ENCODE measurements at regions not wholly inside any gene's neighbourhood (a gene's known extent, or its start where the extent isn't known, plus 50 kb on each side); places are given as distances from the start of the nearest gene placed in this dataset.

- H4K20me1 ChIP-seq (replicated peaks; ENCODE audit: control insufficient read depth, extremely low read depth, insufficient read depth, low read length), result no peaks in the 10 kb centered on the region
- H3K9me3 ChIP-seq (replicated peaks; ENCODE audit: control insufficient read depth, insufficient read depth, low read length), result no peaks in the 10 kb centered on the region
- dilution Hi-C loops (cut with MboI; ENCODE audit: extremely low pct_ligation_motif_present, low sequenced_read_pairs) (no loop called here), intact Hi-C loops (cut with micrococcal nuclease) (no loop called here)
- no peak overlapping the region for H3K4me2 ChIP-seq (ENCODE audit: insufficient read depth, low read length)
- ChIA-PET CTCF (interaction anchor here (1.9 kb wide), 1 partner anchor 158 kb away, joined by 7 read pairs; no protein-coding TSS in a partner anchor), POLR2A (no interaction called here)
- no peak overlapping the region for H3K4me3 ChIP-seq (replicated peaks in 1 of 3; ENCODE audit: insufficient read depth in 1 of 3, low read depth in 1 of 3, low read length in 3 of 3)
- H3K36me3 ChIP-seq (ENCODE audit: control insufficient read depth in 2 of 2, extremely low read depth in 1 of 2, insufficient read depth in 2 of 2, low read length in 2 of 2), result no peaks in the 10 kb centered on the region
- TF ChIP-seq MYC (IDR thresholded peaks at IDR 0.05; ENCODE audit: low read depth, low read length) (no peak), GATA2 (IDR thresholded peaks at IDR 0.05; ENCODE audit: insufficient read depth, insufficient read length, low read depth, low read length) (no peak), POLR2A (IDR thresholded peaks at IDR 0.05; ENCODE audit: low read depth, low read length) (no peak), JUN (IDR thresholded peaks at IDR 0.05; ENCODE audit: borderline replicate concordance, insufficient read depth, insufficient read length, low read depth) (no peak), FOS (IDR thresholded peaks at IDR 0.05; ENCODE audit: borderline replicate concordance, insufficient read depth, low read length) (no peak), EZH2 (IDR thresholded peaks at IDR 0.05; ENCODE audit: borderline replicate concordance, low read depth, low read length, severe bottlenecking) (no peak), POLR2AphosphoS5 (IDR thresholded peaks at IDR 0.05; ENCODE audit: insufficient read depth, low read depth, low read length) (no peak)
- TF ChIP-seq, protein P1, sequence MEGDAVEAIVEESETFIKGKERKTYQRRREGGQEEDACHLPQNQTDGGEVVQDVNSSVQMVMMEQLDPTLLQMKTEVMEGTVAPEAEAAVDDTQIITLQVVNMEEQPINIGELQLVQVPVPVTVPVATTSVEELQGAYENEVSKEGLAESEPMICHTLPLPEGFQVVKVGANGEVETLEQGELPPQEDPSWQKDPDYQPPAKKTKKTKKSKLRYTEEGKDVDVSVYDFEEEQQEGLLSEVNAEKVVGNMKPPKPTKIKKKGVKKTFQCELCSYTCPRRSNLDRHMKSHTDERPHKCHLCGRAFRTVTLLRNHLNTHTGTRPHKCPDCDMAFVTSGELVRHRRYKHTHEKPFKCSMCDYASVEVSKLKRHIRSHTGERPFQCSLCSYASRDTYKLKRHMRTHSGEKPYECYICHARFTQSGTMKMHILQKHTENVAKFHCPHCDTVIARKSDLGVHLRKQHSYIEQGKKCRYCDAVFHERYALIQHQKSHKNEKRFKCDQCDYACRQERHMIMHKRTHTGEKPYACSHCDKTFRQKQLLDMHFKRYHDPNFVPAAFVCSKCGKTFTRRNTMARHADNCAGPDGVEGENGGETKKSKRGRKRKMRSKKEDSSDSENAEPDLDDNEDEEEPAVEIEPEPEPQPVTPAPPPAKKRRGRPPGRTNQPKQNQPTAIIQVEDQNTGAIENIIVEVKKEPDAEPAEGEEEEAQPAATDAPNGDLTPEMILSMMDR (IDR thresholded peaks at IDR 0.05; ENCODE audit: extremely low read depth in 1 of 2, insufficient read depth in 1 of 2, low read depth in 1 of 2, low read length in 2 of 2), result no peak
- TF ChIP-seq, protein P2, sequence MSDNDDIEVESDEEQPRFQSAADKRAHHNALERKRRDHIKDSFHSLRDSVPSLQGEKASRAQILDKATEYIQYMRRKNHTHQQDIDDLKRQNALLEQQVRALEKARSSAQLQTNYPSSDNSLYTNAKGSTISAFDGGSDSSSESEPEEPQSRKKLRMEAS (IDR thresholded peaks at IDR 0.05; ENCODE audit: insufficient read depth, insufficient read length), result no peak
- no TSS peak for BruUV-seq (replicated peaks)
- no peaks in the 10 kb centered on the region for H3K79me2 ChIP-seq (ENCODE audit: control insufficient read depth, insufficient read depth, low read length)
- no peak overlapping the region for H3K9ac ChIP-seq (replicated peaks; ENCODE audit: extremely low read depth, insufficient read depth, low read length)
- no peak for DNase-seq (ENCODE audit: low read depth, low spot score)
- FAIRE-seq, result no peak
- H3K27ac ChIP-seq (ENCODE audit: insufficient read depth, low read depth, low read length), result no peak overlapping the region
- no peak overlapping the region for H2AFZ ChIP-seq (ENCODE audit: low read depth, low read length)
- H3K27me3 ChIP-seq (ENCODE audit: control insufficient read depth in 2 of 2, insufficient read depth in 2 of 2, low read length in 2 of 2), result no peaks in the 10 kb centered on the region
- peaks cover 9% of the 10 kb centered on the region for H3K4me1 ChIP-seq (ENCODE audit: control insufficient read depth, extremely low read depth, insufficient read depth, low read length)
- H3K9me1 ChIP-seq (replicated peaks; ENCODE audit: control insufficient read depth, extremely low read depth, insufficient read depth, low read length), result no peaks in the 10 kb centered on the region
These were observed 88.0 kb upstream of the RAPGEF2 start for GRCh38 chr4:159014859-159015258.
